ENCODE measurements at regions not wholly inside any gene's neighbourhood (a gene's known extent, or its start where the extent isn't known, plus 50 kb on each side); places are given as distances from the start of the nearest gene placed in this dataset.

DNA sequence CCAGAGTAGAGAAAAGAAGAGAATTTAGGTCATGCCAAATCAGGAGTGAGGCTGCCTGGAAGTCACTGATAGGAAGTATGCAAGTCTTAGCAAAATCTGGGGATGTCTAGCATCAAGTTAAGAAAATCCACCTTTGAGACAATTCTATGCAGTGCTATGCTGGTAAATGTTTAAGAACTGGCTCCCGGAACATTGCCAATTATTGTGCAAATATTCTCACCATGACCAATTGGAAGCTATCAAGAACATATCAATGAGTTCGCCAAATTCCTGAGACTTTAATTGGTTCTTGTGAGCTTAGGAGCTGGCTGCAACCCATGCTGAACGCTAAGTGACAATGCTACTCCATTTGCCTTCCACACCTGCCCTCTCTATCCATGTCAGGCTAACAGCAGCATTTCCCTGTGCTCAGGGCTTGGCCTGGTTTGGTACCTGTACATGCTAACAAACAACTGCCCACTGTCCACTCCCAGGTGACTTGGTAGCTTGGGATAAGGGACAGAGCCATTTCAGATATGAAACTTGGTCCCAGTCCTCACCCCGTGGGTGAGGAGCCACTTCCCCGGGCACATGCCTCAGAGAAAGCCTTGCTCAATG, 172.9 kb upstream of the KLHL29 start:
- TF ChIP-seq, protein P1, sequence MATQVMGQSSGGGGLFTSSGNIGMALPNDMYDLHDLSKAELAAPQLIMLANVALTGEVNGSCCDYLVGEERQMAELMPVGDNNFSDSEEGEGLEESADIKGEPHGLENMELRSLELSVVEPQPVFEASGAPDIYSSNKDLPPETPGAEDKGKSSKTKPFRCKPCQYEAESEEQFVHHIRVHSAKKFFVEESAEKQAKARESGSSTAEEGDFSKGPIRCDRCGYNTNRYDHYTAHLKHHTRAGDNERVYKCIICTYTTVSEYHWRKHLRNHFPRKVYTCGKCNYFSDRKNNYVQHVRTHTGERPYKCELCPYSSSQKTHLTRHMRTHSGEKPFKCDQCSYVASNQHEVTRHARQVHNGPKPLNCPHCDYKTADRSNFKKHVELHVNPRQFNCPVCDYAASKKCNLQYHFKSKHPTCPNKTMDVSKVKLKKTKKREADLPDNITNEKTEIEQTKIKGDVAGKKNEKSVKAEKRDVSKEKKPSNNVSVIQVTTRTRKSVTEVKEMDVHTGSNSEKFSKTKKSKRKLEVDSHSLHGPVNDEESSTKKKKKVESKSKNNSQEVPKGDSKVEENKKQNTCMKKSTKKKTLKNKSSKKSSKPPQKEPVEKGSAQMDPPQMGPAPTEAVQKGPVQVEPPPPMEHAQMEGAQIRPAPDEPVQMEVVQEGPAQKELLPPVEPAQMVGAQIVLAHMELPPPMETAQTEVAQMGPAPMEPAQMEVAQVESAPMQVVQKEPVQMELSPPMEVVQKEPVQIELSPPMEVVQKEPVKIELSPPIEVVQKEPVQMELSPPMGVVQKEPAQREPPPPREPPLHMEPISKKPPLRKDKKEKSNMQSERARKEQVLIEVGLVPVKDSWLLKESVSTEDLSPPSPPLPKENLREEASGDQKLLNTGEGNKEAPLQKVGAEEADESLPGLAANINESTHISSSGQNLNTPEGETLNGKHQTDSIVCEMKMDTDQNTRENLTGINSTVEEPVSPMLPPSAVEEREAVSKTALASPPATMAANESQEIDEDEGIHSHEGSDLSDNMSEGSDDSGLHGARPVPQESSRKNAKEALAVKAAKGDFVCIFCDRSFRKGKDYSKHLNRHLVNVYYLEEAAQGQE (IDR thresholded peaks at IDR 0.05; ENCODE audit: insufficient read depth in 1 of 2, low read depth in 2 of 2, low read length in 2 of 2): no peak
- TF ChIP-seq POLR2AphosphoS5 (IDR thresholded peaks at IDR 0.05; ENCODE audit: low read depth, low read length) (no peak), TAF1 (IDR thresholded peaks at IDR 0.05; ENCODE audit: borderline replicate concordance, insufficient read depth, low read length) (no peak)

DNA sequence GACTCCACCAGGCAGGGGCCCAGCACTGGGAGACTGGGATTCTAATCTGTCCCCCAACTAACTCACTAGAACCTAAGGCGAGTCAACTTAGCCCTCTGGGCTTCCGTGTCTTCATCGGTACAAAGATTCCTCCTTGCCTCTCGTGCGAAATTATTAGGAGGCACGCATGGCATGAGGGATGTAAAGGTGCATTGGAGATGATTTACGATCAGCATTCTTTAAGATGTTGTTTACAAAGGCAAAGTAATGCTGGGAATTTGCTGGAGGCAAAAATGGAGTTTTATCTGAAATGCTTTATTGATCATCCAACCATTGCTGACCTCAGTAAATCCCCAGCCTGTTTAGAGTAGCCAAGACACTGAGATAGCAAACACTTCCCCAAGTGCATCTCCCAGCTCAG, 171.8 kb upstream of the KLHL29 start:
- TF ChIP-seq TAF1 (IDR thresholded peaks at IDR 0.05; ENCODE audit: borderline replicate concordance, insufficient read depth, low read length) (no peak), POLR2AphosphoS5 (IDR thresholded peaks at IDR 0.05; ENCODE audit: low read depth, low read length) (no peak), FOXP2 (optimal IDR thresholded peaks at IDR 0.05; ENCODE audit: borderline replicate concordance, extremely low read depth, extremely low read length, insufficient read depth) (no peak), SIN3A (IDR thresholded peaks at IDR 0.05; ENCODE audit: borderline replicate concordance, insufficient read depth, low read length) (no peak)
- TF ChIP-seq, protein P1 (IDR thresholded peaks at IDR 0.05; ENCODE audit: insufficient read depth in 1 of 2, low read depth in 2 of 2, low read length in 2 of 2): no peak

DNA sequence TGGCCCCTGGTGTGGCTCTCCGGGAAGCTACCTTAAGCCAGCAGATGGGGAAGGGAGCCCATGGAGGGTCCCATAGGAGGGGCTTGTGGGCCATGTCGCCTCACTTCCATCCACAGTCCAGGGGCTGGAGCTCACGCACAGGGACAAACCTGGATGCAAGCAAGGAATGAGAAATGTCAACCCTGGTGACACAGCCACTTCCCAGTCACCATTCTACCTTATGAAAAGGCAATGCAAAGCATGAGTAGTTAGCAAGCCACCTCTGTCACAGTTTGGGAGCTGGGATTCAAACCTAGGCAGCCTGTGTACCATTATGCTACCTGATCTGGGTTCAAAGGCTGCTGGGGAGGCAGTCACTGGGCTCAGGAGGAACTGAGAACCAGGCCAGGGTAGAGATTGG, 170.0 kb upstream of the KLHL29 start:
- TF ChIP-seq SIN3A (IDR thresholded peaks at IDR 0.05; ENCODE audit: borderline replicate concordance, insufficient read depth, low read length): no peak

DNA sequence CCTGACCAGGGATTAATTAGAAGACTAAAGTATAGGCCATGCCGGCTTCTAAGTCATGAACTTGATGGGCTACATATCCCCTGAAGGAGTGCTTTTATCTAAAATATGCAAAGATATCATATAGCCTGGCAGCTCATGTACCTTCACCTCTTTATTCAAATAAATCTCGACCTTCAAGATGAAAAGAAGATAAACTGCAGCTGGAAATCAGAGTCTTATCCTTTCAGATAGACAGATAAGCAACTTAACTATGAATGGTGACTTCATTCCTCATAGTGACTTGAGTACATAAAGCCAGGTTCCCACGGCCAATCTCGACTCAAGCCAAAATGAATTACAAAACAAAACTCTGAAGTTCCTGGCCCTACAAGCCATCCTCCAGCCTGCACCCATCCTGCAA, 165.3 kb upstream of the KLHL29 start:
- TF ChIP-seq POLR2AphosphoS5 (IDR thresholded peaks at IDR 0.05; ENCODE audit: low read depth, low read length) (no peak), SIN3A (IDR thresholded peaks at IDR 0.05; ENCODE audit: borderline replicate concordance, insufficient read depth, low read length) (no peak), FOXP2 (optimal IDR thresholded peaks at IDR 0.05; ENCODE audit: borderline replicate concordance, extremely low read depth, extremely low read length, insufficient read depth) (no peak), TAF1 (IDR thresholded peaks at IDR 0.05; ENCODE audit: borderline replicate concordance, insufficient read depth, low read length) (no peak)
- TF ChIP-seq, protein P1 (IDR thresholded peaks at IDR 0.05; ENCODE audit: insufficient read depth in 1 of 2, low read depth in 2 of 2, low read length in 2 of 2): no peak

DNA sequence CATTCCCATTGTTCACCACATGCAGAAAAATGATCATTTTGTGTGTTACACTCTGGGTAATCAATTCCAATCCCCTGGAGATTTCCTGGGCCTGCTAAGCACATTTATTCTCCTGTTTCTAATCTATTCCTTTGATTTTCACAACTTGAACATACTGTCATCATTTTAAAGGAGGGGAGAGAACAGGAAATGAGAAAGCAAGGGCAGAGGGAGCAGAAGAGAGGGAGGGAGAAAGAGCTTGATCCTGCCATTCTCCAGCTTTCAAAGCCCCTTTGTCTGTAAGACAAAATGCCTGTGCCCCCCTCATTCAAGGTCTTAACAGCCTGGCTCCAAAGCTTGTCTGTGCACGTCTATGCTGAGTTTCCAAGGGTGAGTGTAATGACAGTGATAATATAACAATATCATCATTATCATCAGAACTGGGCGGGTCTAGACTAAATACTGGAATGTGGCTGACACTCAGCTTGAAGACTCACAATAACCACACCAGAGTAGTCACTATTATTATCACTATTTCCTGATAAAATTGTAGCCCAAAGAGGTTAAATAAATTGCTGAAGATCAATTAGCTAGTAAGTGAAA, 164.4 kb upstream of the KLHL29 start:
- TF ChIP-seq POLR2AphosphoS5 (IDR thresholded peaks at IDR 0.05; ENCODE audit: low read depth, low read length) (no peak), SIN3A (IDR thresholded peaks at IDR 0.05; ENCODE audit: borderline replicate concordance, insufficient read depth, low read length) (no peak), FOXP2 (optimal IDR thresholded peaks at IDR 0.05; ENCODE audit: borderline replicate concordance, extremely low read depth, extremely low read length, insufficient read depth) (no peak), TAF1 (IDR thresholded peaks at IDR 0.05; ENCODE audit: borderline replicate concordance, insufficient read depth, low read length) (no peak)
- TF ChIP-seq, protein P1 (IDR thresholded peaks at IDR 0.05; ENCODE audit: insufficient read depth in 1 of 2, low read depth in 2 of 2, low read length in 2 of 2): no peak

Data from PFSK-1 (cell line).